GM12865 (cell line): ENCODE measurements at regions not wholly inside any gene's neighbourhood (a gene's known extent, or its start where the extent isn't known, plus 50 kb on each side); places are given as distances from the start of the nearest gene placed in this dataset.

ENCODE experiments used
- DNase-seq: peaks from one replicate; pipeline ENCODE4 v3.0.0; 2010; ENCODE audit warnings: low read depth
- H3K4me3 ChIP-seq: 2 replicates; pipeline ENCODE4 v1.5.1; 2011; ENCODE audit warnings: mild to moderate bottlenecking, low read depth, low read length, control low read depth
- TF ChIP-seq, protein P1 (sequence below): IDR thresholded peaks from 2 replicates; pipeline ENCODE4 v1.5.1; 2011; ENCODE audit warnings: low read length, control low read depth, low read depth, inconsistent platforms; ENCODE audit not compliant: insufficient read depth; ENCODE audit errors: missing control alignments

DNA sequence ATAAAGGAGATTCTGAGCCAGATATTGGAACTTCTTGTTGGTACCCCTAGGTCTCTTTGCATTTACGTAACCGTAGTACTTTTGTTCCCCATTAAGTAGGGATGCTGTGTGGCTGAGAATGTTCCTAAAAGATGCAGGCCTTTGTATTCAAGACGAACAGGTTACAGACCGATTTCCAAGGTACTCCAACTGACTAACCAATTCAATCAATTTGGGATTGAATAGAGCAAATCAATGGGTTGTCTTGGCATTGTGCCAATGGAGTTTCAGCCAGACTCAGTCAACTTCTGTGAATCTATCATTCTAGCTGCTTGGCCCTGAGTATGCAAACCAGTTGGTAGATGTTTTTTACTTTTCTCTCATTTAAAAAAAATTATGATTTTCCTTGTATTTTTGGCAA, 347.3 kb upstream of the NPVF start:
- no peak overlapping the region for H3K4me3 ChIP-seq

DNA sequence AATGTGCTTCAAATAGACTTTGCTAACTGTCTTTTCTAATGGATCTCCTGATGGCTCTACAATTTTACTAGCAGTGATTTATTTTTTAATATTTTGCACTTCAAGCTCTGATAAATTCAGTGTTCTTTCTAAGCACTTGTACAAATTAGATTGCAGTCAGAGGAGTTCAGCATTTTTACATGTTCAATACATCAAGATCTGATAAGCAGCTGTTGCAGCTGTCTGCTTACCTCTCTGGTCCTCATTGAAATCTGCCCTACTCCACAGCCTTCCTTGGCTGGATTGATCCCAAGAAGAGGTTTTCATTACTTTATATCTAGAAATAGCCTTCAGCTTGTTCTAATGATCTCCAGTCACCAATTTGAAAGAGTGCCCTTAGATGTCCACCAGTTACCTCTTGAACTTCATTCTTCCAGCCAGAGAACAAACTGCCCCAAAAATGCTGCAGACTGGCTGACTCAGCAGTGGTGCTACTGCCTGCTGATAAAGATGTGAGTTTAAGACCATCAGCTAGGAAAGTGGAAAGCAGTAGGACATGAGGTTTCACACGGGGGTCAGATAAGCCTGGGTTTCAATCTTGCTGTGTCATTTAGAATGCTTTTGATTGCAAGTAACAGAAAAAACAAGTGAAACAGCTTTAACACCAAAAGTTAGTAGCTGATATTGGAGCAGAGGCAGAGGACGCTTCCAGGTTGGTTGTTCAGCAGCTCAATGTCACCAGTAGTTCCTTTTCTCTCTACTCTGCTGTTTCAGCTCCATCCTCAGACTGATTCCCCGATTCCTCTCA, 350.9 kb upstream of the NPVF start:
- TF ChIP-seq, protein P1, sequence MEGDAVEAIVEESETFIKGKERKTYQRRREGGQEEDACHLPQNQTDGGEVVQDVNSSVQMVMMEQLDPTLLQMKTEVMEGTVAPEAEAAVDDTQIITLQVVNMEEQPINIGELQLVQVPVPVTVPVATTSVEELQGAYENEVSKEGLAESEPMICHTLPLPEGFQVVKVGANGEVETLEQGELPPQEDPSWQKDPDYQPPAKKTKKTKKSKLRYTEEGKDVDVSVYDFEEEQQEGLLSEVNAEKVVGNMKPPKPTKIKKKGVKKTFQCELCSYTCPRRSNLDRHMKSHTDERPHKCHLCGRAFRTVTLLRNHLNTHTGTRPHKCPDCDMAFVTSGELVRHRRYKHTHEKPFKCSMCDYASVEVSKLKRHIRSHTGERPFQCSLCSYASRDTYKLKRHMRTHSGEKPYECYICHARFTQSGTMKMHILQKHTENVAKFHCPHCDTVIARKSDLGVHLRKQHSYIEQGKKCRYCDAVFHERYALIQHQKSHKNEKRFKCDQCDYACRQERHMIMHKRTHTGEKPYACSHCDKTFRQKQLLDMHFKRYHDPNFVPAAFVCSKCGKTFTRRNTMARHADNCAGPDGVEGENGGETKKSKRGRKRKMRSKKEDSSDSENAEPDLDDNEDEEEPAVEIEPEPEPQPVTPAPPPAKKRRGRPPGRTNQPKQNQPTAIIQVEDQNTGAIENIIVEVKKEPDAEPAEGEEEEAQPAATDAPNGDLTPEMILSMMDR, result no peak
- DNase-seq, result no peak
- H3K4me3 ChIP-seq, result no peak overlapping the region

More for the DNA sequence above, 347.3 kb upstream of the NPVF start:
- TF ChIP-seq, protein P1, result no peak
- DNase-seq, result no peak

DNA sequence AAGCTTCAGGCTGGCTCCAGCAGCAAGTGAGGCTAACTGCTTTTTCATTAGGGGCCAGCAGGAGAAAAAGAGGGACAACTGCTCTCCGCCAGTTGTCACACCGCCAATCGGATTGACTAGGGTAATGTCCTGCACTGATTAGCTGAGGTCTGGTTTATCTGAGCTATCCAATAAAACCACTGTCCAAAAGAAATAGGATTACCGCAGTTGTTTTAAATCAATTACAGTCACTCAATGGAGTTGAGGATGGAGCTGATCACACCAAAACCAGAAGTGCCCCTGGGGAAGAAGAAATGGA, 351.4 kb upstream of the NPVF start:
- DNase-seq, result no peak
- TF ChIP-seq, protein P1, result no peak
- no peak overlapping the region for H3K4me3 ChIP-seq

DNA sequence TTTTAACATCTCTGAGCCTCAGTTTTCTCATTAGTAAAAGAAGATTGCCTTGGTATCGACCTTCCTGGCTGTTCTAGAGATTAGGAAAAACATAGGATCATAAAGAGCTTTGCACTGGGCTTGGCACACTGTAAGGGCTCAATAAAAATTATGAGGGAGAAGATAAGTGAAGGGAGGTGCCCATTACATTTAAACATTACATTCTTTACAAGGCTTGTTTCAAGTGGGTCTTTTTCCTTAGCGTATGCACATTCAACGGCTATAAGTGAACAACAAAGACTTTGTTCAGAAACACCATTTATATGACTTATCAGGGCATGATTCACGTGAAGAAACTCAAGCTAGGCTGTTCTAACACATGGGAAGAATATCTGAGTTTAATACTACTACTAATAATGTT, 351.9 kb upstream of the NPVF start:
- TF ChIP-seq, protein P1, result no peak
- DNase-seq, result no peak
- no peak overlapping the region for H3K4me3 ChIP-seq

DNA sequence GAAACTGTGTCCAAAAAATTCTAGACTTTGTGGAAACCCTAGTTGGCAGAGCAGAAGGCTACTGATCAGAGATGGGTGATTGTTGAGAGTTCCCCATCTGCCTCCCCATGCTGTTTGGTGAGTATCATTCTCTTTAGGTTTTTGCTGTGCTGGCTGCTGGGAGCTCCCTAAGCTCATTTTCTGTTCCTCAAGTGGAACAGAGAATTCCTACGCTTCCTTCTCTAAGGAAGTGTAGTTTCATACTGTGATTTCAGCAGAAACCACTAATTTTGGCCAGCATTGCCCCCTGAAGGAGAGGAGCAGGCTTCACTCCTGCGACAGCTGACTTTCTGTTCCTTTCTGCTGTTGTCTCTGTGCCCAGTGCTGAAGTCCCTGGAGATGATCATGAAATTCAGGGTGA, 355.3 kb upstream of the NPVF start:
- DNase-seq, result no peak
- H3K4me3 ChIP-seq, result no peak overlapping the region
- TF ChIP-seq, protein P1, result no peak

DNA sequence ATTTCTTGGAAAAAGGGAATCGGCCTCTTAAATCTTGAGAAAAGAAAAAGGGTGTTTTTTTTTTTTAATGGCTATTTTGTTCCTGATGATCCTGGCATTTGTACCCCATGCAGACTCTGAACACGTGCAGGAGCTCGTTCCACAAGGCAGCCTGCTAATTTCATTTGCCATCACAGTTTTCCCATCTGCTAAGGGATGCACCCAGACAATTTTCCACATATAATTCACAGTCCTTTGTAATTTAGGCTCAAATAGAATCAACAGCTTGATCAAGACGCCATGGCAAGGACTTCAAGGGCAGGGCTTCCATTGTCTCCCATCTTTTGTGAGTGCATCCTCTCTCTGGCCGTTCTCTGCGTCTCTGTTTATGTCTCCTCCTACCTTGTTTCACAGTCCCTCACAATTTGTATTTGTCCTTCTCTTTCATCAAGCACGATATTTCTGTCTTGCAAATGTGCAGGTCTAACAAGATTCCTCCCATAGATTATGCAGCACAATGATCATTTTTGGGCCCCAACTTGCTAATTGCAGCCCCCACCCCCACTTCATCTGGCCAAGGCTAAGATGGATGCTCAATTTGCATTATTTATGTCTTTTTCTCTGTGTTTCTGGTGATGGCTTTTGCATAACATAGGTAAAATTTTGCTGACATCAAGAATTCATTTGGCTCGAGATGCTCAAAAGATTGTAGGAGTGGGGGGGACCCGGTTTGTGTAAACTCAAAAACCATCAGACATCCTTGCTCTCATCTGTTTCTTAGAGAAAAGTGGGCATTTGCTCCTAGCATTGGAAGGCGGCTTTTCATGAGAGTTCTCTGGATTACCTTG, 356.0 kb upstream of the NPVF start:
- TF ChIP-seq, protein P1, result no peak
- H3K4me3 ChIP-seq, result no peak overlapping the region
- DNase-seq, result no peak
